ENCODE measurements at regions not wholly inside any gene's neighbourhood (a gene's known extent, or its start where the extent isn't known, plus 50 kb on each side); places are given as distances from the start of the nearest gene placed in this dataset.

DNA sequence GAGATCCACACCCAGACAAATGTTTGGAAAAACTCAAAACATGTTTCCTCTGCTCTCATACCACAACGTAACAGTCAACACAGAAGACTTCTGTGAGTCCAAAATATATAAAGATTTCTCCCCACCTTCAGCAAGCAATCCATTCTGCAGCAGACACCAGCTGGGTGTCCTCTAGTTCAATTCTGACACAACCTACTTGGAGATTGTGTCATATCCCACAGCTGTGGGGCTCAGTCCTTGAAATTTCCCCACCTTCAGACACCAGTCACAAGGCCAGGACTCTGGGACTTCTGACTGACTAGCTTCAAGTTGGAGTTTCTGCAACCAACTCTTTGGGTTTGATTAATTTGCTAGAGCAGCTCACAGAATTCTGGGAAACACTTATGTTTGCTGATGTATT is 244.8 kb upstream of the CDYL start:
- Histone ChIP-seq H3K4me1 (ENCODE audit: low read depth, poor library complexity, severe bottlenecking) (no peaks in the 10 kb centered on the region), H3K79me2 (ENCODE audit: insufficient read depth, low read depth) (no peaks in the 10 kb centered on the region), H3K9ac (no peak overlapping the region), H2AFZ (ENCODE audit: low read depth) (no peak overlapping the region), H3K27me3 (ENCODE audit: insufficient read depth, low read depth) (no peaks in the 10 kb centered on the region), H3K27ac (no peak overlapping the region), H3K4me3 (IDR thresholded peaks at IDR 0.05; ENCODE audit: insufficient read depth, low read depth, low read length) (no peak overlapping the region), H3K36me3 (ENCODE audit: insufficient read depth) (no peaks in the 10 kb centered on the region), H4K20me1 (ENCODE audit: insufficient read depth) (no peaks in the 10 kb centered on the region), H3K4me2 (no peak overlapping the region)
- TF ChIP-seq, protein P1, sequence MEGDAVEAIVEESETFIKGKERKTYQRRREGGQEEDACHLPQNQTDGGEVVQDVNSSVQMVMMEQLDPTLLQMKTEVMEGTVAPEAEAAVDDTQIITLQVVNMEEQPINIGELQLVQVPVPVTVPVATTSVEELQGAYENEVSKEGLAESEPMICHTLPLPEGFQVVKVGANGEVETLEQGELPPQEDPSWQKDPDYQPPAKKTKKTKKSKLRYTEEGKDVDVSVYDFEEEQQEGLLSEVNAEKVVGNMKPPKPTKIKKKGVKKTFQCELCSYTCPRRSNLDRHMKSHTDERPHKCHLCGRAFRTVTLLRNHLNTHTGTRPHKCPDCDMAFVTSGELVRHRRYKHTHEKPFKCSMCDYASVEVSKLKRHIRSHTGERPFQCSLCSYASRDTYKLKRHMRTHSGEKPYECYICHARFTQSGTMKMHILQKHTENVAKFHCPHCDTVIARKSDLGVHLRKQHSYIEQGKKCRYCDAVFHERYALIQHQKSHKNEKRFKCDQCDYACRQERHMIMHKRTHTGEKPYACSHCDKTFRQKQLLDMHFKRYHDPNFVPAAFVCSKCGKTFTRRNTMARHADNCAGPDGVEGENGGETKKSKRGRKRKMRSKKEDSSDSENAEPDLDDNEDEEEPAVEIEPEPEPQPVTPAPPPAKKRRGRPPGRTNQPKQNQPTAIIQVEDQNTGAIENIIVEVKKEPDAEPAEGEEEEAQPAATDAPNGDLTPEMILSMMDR (conservative IDR thresholded peaks at IDR 0.05; ENCODE audit: low read depth, low read length): no peak

DNA sequence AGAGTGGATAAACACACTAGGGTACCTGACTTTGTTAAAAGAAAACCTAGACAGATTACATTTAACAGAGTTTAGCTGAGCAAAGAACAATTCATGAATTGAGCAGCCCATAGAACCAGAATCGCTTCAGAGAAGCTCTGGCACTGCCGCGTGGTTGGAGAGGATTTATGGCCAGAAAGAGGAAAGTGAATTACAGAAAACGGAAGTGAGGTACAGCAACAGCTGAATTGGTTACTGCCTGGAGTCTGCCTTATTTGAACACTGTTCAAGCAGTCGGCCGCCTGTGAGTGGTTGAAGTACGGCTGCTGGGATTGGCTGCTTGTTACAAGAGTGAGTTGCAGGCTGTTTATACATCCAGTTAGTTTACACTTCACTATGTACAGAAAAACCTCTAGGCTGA is 253.8 kb upstream of the CDYL start:
- H3K4me1 ChIP-seq (ENCODE audit: low read depth, poor library complexity, severe bottlenecking): peaks cover 13% of the 10 kb centered on the region
- no peaks in the 10 kb centered on the region for H4K20me1 ChIP-seq (ENCODE audit: insufficient read depth)
- H3K36me3 ChIP-seq (ENCODE audit: insufficient read depth): no peaks in the 10 kb centered on the region
- TF ChIP-seq, protein P1 (conservative IDR thresholded peaks at IDR 0.05; ENCODE audit: low read depth, low read length): no peak
- no peak overlapping the region for H3K27ac ChIP-seq
- H3K79me2 ChIP-seq (ENCODE audit: insufficient read depth, low read depth): no peaks in the 10 kb centered on the region
- H3K27me3 ChIP-seq (ENCODE audit: insufficient read depth, low read depth): no peaks in the 10 kb centered on the region
- H3K4me3 ChIP-seq (IDR thresholded peaks at IDR 0.05; ENCODE audit: insufficient read depth, low read depth, low read length): no peak overlapping the region
- no peak overlapping the region for H3K4me2 ChIP-seq
- H3K9ac ChIP-seq: no peak overlapping the region
- H2AFZ ChIP-seq (ENCODE audit: low read depth): no peak overlapping the region

DNA sequence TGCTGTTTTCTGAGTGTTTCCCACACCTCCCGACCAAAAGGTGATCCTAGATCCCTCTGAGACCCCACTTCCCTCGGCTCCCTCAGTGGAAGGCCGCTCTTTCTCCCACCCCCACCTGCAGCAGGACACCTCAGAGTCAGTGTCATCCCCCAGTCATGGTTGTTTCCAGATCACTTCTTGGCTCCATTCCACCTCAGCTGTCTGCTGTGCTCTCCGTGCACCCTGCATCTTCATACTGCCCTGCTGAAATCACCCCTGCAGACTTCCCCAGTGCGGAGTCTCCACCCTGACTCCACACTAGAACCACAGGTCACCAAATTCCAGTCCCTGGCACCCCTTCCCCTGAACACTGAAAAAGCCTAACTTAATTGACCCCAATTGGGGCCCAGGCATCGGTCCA is 255.1 kb upstream of the CDYL start:
- Histone ChIP-seq H3K36me3 (ENCODE audit: insufficient read depth) (no peaks in the 10 kb centered on the region), H3K9ac (no peak overlapping the region), H3K79me2 (ENCODE audit: insufficient read depth, low read depth) (no peaks in the 10 kb centered on the region), H4K20me1 (ENCODE audit: insufficient read depth) (no peaks in the 10 kb centered on the region), H2AFZ (ENCODE audit: low read depth) (no peak overlapping the region), H3K4me2 (no peak overlapping the region), H3K4me1 (ENCODE audit: low read depth, poor library complexity, severe bottlenecking) (peaks cover 13% of the 10 kb centered on the region), H3K4me3 (IDR thresholded peaks at IDR 0.05; ENCODE audit: insufficient read depth, low read depth, low read length) (no peak overlapping the region), H3K27ac (no peak overlapping the region), H3K27me3 (ENCODE audit: insufficient read depth, low read depth) (no peaks in the 10 kb centered on the region)
- TF ChIP-seq, protein P1 (conservative IDR thresholded peaks at IDR 0.05; ENCODE audit: low read depth, low read length): no peak

DNA sequence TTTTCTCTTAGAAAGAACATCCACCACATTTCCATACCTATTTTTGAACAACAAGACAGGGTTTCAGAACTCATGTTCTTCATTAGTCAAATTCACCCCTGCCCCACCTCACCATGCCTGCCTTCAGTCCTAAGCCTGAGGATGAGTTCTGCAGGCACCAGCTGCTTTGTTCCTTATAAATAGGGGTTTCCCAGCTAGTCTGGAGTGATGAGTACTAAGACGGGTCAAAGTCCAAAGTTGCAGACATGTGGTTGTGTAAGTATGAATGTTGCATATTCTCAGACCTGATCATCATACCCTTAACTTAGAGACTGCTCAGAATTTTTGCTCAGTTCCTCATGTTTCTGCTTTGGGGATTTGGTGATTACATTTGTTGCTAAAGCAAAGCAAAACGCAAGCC is 257.7 kb upstream of the CDYL start:
- H3K79me2 ChIP-seq (ENCODE audit: insufficient read depth, low read depth): no peaks in the 10 kb centered on the region
- TF ChIP-seq, protein P1 (conservative IDR thresholded peaks at IDR 0.05; ENCODE audit: low read depth, low read length): no peak
- peaks cover 13% of the 10 kb centered on the region for H3K4me1 ChIP-seq (ENCODE audit: low read depth, poor library complexity, severe bottlenecking)
- no peaks in the 10 kb centered on the region for H4K20me1 ChIP-seq (ENCODE audit: insufficient read depth)
- H3K4me2 ChIP-seq: peak overlapping the region; percentile 10; the same call in 1 of the 2 replicates
- H3K27ac ChIP-seq: no peak overlapping the region
- H3K36me3 ChIP-seq (ENCODE audit: insufficient read depth): no peaks in the 10 kb centered on the region
- H3K27me3 ChIP-seq (ENCODE audit: insufficient read depth, low read depth): no peaks in the 10 kb centered on the region
- H3K9ac ChIP-seq: no peak overlapping the region
- H2AFZ ChIP-seq (ENCODE audit: low read depth): no peak overlapping the region
- H3K4me3 ChIP-seq (IDR thresholded peaks at IDR 0.05; ENCODE audit: insufficient read depth, low read depth, low read length): no peak overlapping the region

Measured in KMS-11 (cell line).